Liver (tissue), 8 donors: ENCODE measurements at regions not wholly inside any gene's neighbourhood (a gene's known extent, or its start where the extent isn't known, plus 50 kb on each side); places are given as distances from the start of the nearest gene placed in this dataset.

ENCODE experiments used
- DNase-seq: peaks from one replicate; pipeline ENCODE4 v3.0.0-alpha.2; 2017; ENCODE audit warnings: low spot score
- H3K27ac ChIP-seq, 2 donors: one replicate each; pipeline ENCODE4 v1.7.0; 2013; ENCODE audit warnings: inconsistent platforms in 2 of 2, low read length in 2 of 2, control low read depth in 1 of 2, low read depth in 1 of 2, mild to moderate bottlenecking in 1 of 2
- H3K27me3 ChIP-seq, 4 donors: one replicate each; pipeline versions ENCODE4 v1.6.1 to v1.7.0; 2013; ENCODE audit warnings: low read length in 3 of 4, inconsistent platforms in 1 of 4, mild to moderate bottlenecking in 1 of 4, moderate library complexity in 1 of 4; ENCODE audit not compliant: control insufficient read depth in 4 of 4, insufficient read depth in 4 of 4
- H3K36me3 ChIP-seq, 4 donors: one replicate each; pipeline versions ENCODE4 v1.6.1 to v1.7.0; 2013; ENCODE audit warnings: low read length in 3 of 4, mild to moderate bottlenecking in 3 of 4, low read depth in 1 of 4, moderate library complexity in 1 of 4; ENCODE audit not compliant: control insufficient read depth in 4 of 4, insufficient read depth in 3 of 4
- H3K4me1 ChIP-seq, 4 donors: one replicate each; pipeline versions ENCODE4 v1.6.1 to v1.7.0; 2013; ENCODE audit warnings: low read length in 3 of 4, mild to moderate bottlenecking in 3 of 4, moderate library complexity in 1 of 4; ENCODE audit not compliant: control insufficient read depth in 4 of 4, insufficient read depth in 4 of 4
- H3K4me3 ChIP-seq, 3 donors: one replicate each; pipeline versions ENCODE4 v1.6.1 to v1.7.0; 2013; ENCODE audit warnings: low read length in 3 of 3, control low read depth in 1 of 3, low read depth in 1 of 3, mild to moderate bottlenecking in 1 of 3
- H3K9ac ChIP-seq, 2 donors: one replicate each; pipeline ENCODE4 v1.7.0; 2013; ENCODE audit warnings: low read length in 2 of 2, mild to moderate bottlenecking in 2 of 2, moderate library complexity in 2 of 2, control low read depth in 1 of 2, low read depth in 1 of 2
- H3K9me3 ChIP-seq, 4 donors: one replicate each; pipeline versions ENCODE4 v1.6.1 to v1.7.0; 2013; ENCODE audit warnings: low read length in 3 of 4; ENCODE audit not compliant: control insufficient read depth in 4 of 4
- FOXA2 ChIP-seq: IDR thresholded peaks from 2 replicates; pipeline ENCODE4 v1.6.1; 2016; ENCODE audit warnings: antibody characterized with exemption
- GABPA ChIP-seq, 2 donors: IDR thresholded peaks in 1 of 2; conservative IDR thresholded peaks in 1 of 2; 2 replicates each; pipeline ENCODE4 v1.6.1; 2016; ENCODE audit warnings: antibody characterized with exemption in 2 of 2, mild to moderate bottlenecking in 1 of 2, moderate library complexity in 1 of 2
- HNF4A ChIP-seq, 2 donors: conservative IDR thresholded peaks; 2 replicates each; pipeline ENCODE4 v1.6.1; 2016; ENCODE audit warnings: antibody characterized with exemption in 2 of 2, mild to moderate bottlenecking in 2 of 2
- HNF4G ChIP-seq: IDR thresholded peaks from 2 replicates; pipeline ENCODE4 v1.6.1; 2016; ENCODE audit warnings: antibody characterized with exemption
- NR2F2 ChIP-seq: IDR thresholded peaks from 2 replicates; pipeline ENCODE4 v1.6.1; 2016; ENCODE audit warnings: antibody characterized with exemption
- RAD21 ChIP-seq, 2 donors: IDR thresholded peaks; 2 replicates each; pipeline ENCODE4 v1.6.1; 2016; ENCODE audit warnings: antibody characterized with exemption in 2 of 2, mild to moderate bottlenecking in 2 of 2
- RXRA ChIP-seq, 2 donors: IDR thresholded peaks; 2 replicates each; pipeline ENCODE4 v1.6.1; 2017 to 2018; ENCODE audit warnings: antibody characterized with exemption in 2 of 2, mild to moderate bottlenecking in 1 of 2
- SP1 ChIP-seq: IDR thresholded peaks from 2 replicates; pipeline ENCODE4 v1.6.1; 2018; ENCODE audit warnings: antibody characterized with exemption, mild to moderate bottlenecking
- TAF1 ChIP-seq: conservative IDR thresholded peaks from 2 replicates; pipeline ENCODE4 v1.6.1; 2016; ENCODE audit warnings: antibody characterized with exemption, mild to moderate bottlenecking
- YY1 ChIP-seq: IDR thresholded peaks from 2 replicates; pipeline ENCODE4 v1.6.1; 2016; ENCODE audit warnings: antibody characterized with exemption, mild to moderate bottlenecking
- WGBS: extraction: QIAGEN DNeasy Blood & Tissue Kit; methylation state at CpG from one replicate; pipeline ENCODE4 v1.1.7; 2013; 5-methylcytosine and 5-hydroxymethylcytosine counted together
- TF ChIP-seq, protein P1 (sequence below): IDR thresholded peaks from 2 replicates; pipeline ENCODE4 v1.6.1; 2016; ENCODE audit warnings: antibody characterized with exemption
- TF ChIP-seq, protein P2 (sequence below): IDR thresholded peaks from 2 replicates; pipeline ENCODE4 v1.6.1; 2016; ENCODE audit warnings: antibody characterized with exemption, mild to moderate bottlenecking
- TF ChIP-seq, protein P3 (sequence below): fragments of 150-350 bp; IDR thresholded peaks from 2 replicates; pipeline ENCODE4 v1.5.1; 2017; ENCODE audit warnings: improper control_type of control experiment, low read depth, low read length; ENCODE audit not compliant: missing input control
- TF ChIP-seq, protein P4 (sequence below): IDR thresholded peaks from 2 replicates; pipeline ENCODE4 v1.6.1; 2016; ENCODE audit warnings: antibody characterized with exemption
- TF ChIP-seq, protein P5 (sequence below): IDR thresholded peaks from 2 replicates; pipeline ENCODE4 v1.6.1; 2016; ENCODE audit warnings: antibody characterized with exemption
- donor health status: healthy.
- donor health status: healthy.
- donor health status: healthy.
- donor health status: healthy.
- donor health status: healthy.

DNA sequence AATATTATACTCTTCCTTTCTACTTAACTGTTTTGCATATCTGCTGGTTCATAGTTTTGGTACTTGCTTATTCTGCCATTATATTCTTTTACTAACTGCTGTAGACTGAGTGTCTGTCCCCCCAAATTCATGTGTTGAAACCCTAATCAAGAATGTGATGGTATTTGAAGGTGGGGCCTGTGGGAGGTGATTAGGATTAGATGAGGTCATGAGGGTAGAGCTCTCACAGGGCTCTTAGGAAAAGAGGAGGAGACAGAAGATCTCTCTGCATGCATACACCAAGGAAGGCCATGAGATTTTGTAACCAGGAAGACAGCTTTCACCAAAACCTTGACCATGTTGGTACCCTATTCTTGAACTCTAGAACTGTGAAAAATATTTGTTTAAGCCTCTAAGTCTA lies 354.1 kb upstream of the B3GALT2 start:
- H3K27ac ChIP-seq = no peak overlapping the region
- H3K27me3 ChIP-seq = no peaks in the 10 kb centered on the region
- peaks cover 0 to 2% (median 0%) of the 10 kb centered on the region in 4 donors for H3K4me1 ChIP-seq
- H3K36me3 ChIP-seq = no peaks in the 10 kb centered on the region
- TF ChIP-seq, protein P1, sequence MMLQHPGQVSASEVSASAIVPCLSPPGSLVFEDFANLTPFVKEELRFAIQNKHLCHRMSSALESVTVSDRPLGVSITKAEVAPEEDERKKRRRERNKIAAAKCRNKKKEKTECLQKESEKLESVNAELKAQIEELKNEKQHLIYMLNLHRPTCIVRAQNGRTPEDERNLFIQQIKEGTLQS = no peak
- TF ChIP-seq HNF4A (conservative IDR thresholded peaks at IDR 0.05) (no peak), YY1 (no peak), RAD21 (IDR thresholded peaks at IDR 0.05) (no peak), FOXA2 (no peak), SP1 (no peak), GABPA (IDR thresholded peaks at IDR 0.05 in 1 of 2, conservative IDR thresholded peaks at IDR 0.05 in 1 of 2) (no peak), NR2F2 (no peak), TAF1 (no peak), RXRA (IDR thresholded peaks at IDR 0.05) (no peak), HNF4G (no peak)
- TF ChIP-seq, protein P2, sequence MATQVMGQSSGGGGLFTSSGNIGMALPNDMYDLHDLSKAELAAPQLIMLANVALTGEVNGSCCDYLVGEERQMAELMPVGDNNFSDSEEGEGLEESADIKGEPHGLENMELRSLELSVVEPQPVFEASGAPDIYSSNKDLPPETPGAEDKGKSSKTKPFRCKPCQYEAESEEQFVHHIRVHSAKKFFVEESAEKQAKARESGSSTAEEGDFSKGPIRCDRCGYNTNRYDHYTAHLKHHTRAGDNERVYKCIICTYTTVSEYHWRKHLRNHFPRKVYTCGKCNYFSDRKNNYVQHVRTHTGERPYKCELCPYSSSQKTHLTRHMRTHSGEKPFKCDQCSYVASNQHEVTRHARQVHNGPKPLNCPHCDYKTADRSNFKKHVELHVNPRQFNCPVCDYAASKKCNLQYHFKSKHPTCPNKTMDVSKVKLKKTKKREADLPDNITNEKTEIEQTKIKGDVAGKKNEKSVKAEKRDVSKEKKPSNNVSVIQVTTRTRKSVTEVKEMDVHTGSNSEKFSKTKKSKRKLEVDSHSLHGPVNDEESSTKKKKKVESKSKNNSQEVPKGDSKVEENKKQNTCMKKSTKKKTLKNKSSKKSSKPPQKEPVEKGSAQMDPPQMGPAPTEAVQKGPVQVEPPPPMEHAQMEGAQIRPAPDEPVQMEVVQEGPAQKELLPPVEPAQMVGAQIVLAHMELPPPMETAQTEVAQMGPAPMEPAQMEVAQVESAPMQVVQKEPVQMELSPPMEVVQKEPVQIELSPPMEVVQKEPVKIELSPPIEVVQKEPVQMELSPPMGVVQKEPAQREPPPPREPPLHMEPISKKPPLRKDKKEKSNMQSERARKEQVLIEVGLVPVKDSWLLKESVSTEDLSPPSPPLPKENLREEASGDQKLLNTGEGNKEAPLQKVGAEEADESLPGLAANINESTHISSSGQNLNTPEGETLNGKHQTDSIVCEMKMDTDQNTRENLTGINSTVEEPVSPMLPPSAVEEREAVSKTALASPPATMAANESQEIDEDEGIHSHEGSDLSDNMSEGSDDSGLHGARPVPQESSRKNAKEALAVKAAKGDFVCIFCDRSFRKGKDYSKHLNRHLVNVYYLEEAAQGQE = no peak
- TF ChIP-seq, protein P3, sequence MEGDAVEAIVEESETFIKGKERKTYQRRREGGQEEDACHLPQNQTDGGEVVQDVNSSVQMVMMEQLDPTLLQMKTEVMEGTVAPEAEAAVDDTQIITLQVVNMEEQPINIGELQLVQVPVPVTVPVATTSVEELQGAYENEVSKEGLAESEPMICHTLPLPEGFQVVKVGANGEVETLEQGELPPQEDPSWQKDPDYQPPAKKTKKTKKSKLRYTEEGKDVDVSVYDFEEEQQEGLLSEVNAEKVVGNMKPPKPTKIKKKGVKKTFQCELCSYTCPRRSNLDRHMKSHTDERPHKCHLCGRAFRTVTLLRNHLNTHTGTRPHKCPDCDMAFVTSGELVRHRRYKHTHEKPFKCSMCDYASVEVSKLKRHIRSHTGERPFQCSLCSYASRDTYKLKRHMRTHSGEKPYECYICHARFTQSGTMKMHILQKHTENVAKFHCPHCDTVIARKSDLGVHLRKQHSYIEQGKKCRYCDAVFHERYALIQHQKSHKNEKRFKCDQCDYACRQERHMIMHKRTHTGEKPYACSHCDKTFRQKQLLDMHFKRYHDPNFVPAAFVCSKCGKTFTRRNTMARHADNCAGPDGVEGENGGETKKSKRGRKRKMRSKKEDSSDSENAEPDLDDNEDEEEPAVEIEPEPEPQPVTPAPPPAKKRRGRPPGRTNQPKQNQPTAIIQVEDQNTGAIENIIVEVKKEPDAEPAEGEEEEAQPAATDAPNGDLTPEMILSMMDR = no peak
- TF ChIP-seq, protein P4, sequence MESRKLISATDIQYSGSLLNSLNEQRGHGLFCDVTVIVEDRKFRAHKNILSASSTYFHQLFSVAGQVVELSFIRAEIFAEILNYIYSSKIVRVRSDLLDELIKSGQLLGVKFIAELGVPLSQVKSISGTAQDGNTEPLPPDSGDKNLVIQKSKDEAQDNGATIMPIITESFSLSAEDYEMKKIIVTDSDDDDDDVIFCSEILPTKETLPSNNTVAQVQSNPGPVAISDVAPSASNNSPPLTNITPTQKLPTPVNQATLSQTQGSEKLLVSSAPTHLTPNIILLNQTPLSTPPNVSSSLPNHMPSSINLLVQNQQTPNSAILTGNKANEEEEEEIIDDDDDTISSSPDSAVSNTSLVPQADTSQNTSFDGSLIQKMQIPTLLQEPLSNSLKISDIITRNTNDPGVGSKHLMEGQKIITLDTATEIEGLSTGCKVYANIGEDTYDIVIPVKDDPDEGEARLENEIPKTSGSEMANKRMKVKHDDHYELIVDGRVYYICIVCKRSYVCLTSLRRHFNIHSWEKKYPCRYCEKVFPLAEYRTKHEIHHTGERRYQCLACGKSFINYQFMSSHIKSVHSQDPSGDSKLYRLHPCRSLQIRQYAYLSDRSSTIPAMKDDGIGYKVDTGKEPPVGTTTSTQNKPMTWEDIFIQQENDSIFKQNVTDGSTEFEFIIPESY = no peak
- TF ChIP-seq, protein P5, sequence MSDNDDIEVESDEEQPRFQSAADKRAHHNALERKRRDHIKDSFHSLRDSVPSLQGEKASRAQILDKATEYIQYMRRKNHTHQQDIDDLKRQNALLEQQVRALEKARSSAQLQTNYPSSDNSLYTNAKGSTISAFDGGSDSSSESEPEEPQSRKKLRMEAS = no peak
- H3K9ac ChIP-seq = no peak overlapping the region
- no peak overlapping the region for H3K4me3 ChIP-seq
- no peak for DNase-seq
- no peaks in the 10 kb centered on the region for H3K9me3 ChIP-seq

DNA sequence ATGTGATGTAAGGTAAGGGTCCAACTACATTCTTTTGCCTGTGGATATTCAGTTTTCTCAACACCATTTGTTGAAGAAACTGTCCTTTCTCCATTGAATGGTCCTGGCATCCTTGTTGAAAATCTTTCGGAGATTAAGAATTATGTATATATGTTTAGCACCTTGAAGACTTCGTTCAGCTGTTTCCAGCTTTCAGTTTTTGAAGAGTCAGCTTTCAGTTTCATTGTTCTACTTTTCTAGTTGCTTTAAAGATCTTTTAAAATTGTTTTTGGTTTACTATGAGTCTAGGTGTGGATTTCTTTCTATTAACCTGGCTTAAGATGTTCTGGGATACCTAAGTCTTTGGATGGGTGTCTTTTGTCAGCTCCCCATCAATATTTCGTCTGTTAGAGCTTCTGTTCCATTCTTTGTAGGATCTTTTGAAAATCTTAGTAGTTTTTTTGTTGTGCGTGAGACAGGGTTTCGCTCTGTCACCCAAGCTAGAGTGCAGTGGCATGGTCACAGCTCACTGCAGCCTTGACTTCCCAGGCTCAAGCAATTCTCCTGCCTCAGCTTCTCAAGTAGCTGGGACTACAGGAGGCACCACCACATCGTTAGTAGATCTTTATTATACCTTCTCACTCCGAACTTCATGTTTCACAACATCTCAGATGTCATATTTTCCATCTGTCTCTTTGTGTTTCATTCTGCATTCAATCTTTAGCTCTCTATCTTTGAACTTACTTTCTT lies 353.5 kb upstream of the B3GALT2 start:
- Histone ChIP-seq H3K27ac (no peak overlapping the region), H3K4me3 (no peak overlapping the region)

More for the DNA sequence above, 353.5 kb upstream of the B3GALT2 start:
- no peak for TF ChIP-seq FOXA2
- H3K36me3 ChIP-seq = no peaks in the 10 kb centered on the region
- H3K4me1 ChIP-seq = peaks cover 0 to 2% (median 0%) of the 10 kb centered on the region in 4 donors
- no peaks in the 10 kb centered on the region for H3K9me3 ChIP-seq
- DNase-seq = no peak
- no peaks in the 10 kb centered on the region for H3K27me3 ChIP-seq
- WGBS = 84% methylated on average over 7 of the region's 7 CpGs
- no peak overlapping the region for H3K9ac ChIP-seq
